A549 (cell line): ENCODE measurements at regions not wholly inside any gene's neighbourhood (a gene's known extent, or its start where the extent isn't known, plus 50 kb on each side); places are given as distances from the start of the nearest gene placed in this dataset.

Experiments
- CTCF ChIP-seq: fragments of >200 bp; sonication (Bioruptor Twin); formaldehyde crosslinking; IDR thresholded peaks from 3 replicates; pipeline ENCODE4 v1.5.1; 2016
- HDAC2 ChIP-seq: fragments of 200-600 bp; sonication (generic); IDR thresholded peaks from 2 replicates; pipeline ENCODE4 v1.6.1; 2016
- MAX ChIP-seq: IDR thresholded peaks from 2 replicates; pipeline ENCODE4 v1.6.1; 2012
- RCOR1 ChIP-seq: fragments of 150-350 bp; IDR thresholded peaks from 2 replicates; pipeline ENCODE4 v1.6.1; 2014; ENCODE audit warnings: antibody characterized with exemption, low read length, low read depth

- TF ChIP-seq CTCF (no peak), RCOR1 (no peak), HDAC2 (no peak), MAX (no peak)
These were observed 60.7 kb upstream of the NRP1 start for GRCh38 chr10:33395201-33395600.
